Liver (tissue), 8 donors: ENCODE measurements at regions not wholly inside any gene's neighbourhood (a gene's known extent, or its start where the extent isn't known, plus 50 kb on each side); places are given as distances from the start of the nearest gene placed in this dataset.

Experiments used
- DNase-seq: peaks from one replicate; pipeline ENCODE4 v3.0.0-alpha.2; 2017; ENCODE audit warnings: low spot score
- H3K27ac ChIP-seq, 2 donors: one replicate each; pipeline ENCODE4 v1.7.0; 2013; ENCODE audit warnings: inconsistent platforms in 2 of 2, low read length in 2 of 2, control low read depth in 1 of 2, low read depth in 1 of 2, mild to moderate bottlenecking in 1 of 2
- H3K27me3 ChIP-seq, 4 donors: one replicate each; pipeline versions ENCODE4 v1.6.1 to v1.7.0; 2013; ENCODE audit warnings: low read length in 3 of 4, inconsistent platforms in 1 of 4, mild to moderate bottlenecking in 1 of 4, moderate library complexity in 1 of 4; ENCODE audit not compliant: control insufficient read depth in 4 of 4, insufficient read depth in 4 of 4
- H3K36me3 ChIP-seq, 4 donors: one replicate each; pipeline versions ENCODE4 v1.6.1 to v1.7.0; 2013; ENCODE audit warnings: low read length in 3 of 4, mild to moderate bottlenecking in 3 of 4, low read depth in 1 of 4, moderate library complexity in 1 of 4; ENCODE audit not compliant: control insufficient read depth in 4 of 4, insufficient read depth in 3 of 4
- H3K4me1 ChIP-seq, 4 donors: one replicate each; pipeline versions ENCODE4 v1.6.1 to v1.7.0; 2013; ENCODE audit warnings: low read length in 3 of 4, mild to moderate bottlenecking in 3 of 4, moderate library complexity in 1 of 4; ENCODE audit not compliant: control insufficient read depth in 4 of 4, insufficient read depth in 4 of 4
- H3K4me3 ChIP-seq, 3 donors: one replicate each; pipeline versions ENCODE4 v1.6.1 to v1.7.0; 2013; ENCODE audit warnings: low read length in 3 of 3, control low read depth in 1 of 3, low read depth in 1 of 3, mild to moderate bottlenecking in 1 of 3
- H3K9ac ChIP-seq, 2 donors: one replicate each; pipeline ENCODE4 v1.7.0; 2013; ENCODE audit warnings: low read length in 2 of 2, mild to moderate bottlenecking in 2 of 2, moderate library complexity in 2 of 2, control low read depth in 1 of 2, low read depth in 1 of 2
- H3K9me3 ChIP-seq, 4 donors: one replicate each; pipeline versions ENCODE4 v1.6.1 to v1.7.0; 2013; ENCODE audit warnings: low read length in 3 of 4; ENCODE audit not compliant: control insufficient read depth in 4 of 4
- CTCF ChIP-seq: fragments of 150-350 bp; IDR thresholded peaks from 2 replicates; pipeline ENCODE4 v1.5.1; 2017; ENCODE audit warnings: improper control_type of control experiment, low read depth, low read length; ENCODE audit not compliant: missing input control
- EGR1 ChIP-seq, 2 donors: IDR thresholded peaks; 2 replicates each; pipeline ENCODE4 v1.6.1; 2016 to 2018; ENCODE audit warnings: antibody characterized with exemption in 2 of 2, low read depth in 2 of 2
- FOXA1 ChIP-seq: IDR thresholded peaks from 2 replicates; pipeline ENCODE4 v1.6.1; 2016; ENCODE audit warnings: antibody characterized with exemption
- FOXA2 ChIP-seq: IDR thresholded peaks from 2 replicates; pipeline ENCODE4 v1.6.1; 2016; ENCODE audit warnings: antibody characterized with exemption
- GABPA ChIP-seq, 2 donors: IDR thresholded peaks in 1 of 2; conservative IDR thresholded peaks in 1 of 2; 2 replicates each; pipeline ENCODE4 v1.6.1; 2016; ENCODE audit warnings: antibody characterized with exemption in 2 of 2, mild to moderate bottlenecking in 1 of 2, moderate library complexity in 1 of 2
- HNF4A ChIP-seq, 2 donors: conservative IDR thresholded peaks; 2 replicates each; pipeline ENCODE4 v1.6.1; 2016; ENCODE audit warnings: antibody characterized with exemption in 2 of 2, mild to moderate bottlenecking in 2 of 2
- HNF4G ChIP-seq: IDR thresholded peaks from 2 replicates; pipeline ENCODE4 v1.6.1; 2016; ENCODE audit warnings: antibody characterized with exemption
- JUND ChIP-seq, 2 donors: IDR thresholded peaks; 2 replicates each; pipeline ENCODE4 v1.6.1; 2016; ENCODE audit warnings: antibody characterized with exemption in 2 of 2
- MAX ChIP-seq: IDR thresholded peaks from 2 replicates; pipeline ENCODE4 v1.6.1; 2016; ENCODE audit warnings: antibody characterized with exemption
- NR2F2 ChIP-seq: IDR thresholded peaks from 2 replicates; pipeline ENCODE4 v1.6.1; 2016; ENCODE audit warnings: antibody characterized with exemption
- RAD21 ChIP-seq, 2 donors: IDR thresholded peaks; 2 replicates each; pipeline ENCODE4 v1.6.1; 2016; ENCODE audit warnings: antibody characterized with exemption in 2 of 2, mild to moderate bottlenecking in 2 of 2
- REST ChIP-seq: IDR thresholded peaks from 2 replicates; pipeline ENCODE4 v1.6.1; 2016; ENCODE audit warnings: antibody characterized with exemption, mild to moderate bottlenecking
- RXRA ChIP-seq, 2 donors: IDR thresholded peaks; 2 replicates each; pipeline ENCODE4 v1.6.1; 2017 to 2018; ENCODE audit warnings: antibody characterized with exemption in 2 of 2, mild to moderate bottlenecking in 1 of 2
- SP1 ChIP-seq: IDR thresholded peaks from 2 replicates; pipeline ENCODE4 v1.6.1; 2018; ENCODE audit warnings: antibody characterized with exemption, mild to moderate bottlenecking
- TAF1 ChIP-seq: conservative IDR thresholded peaks from 2 replicates; pipeline ENCODE4 v1.6.1; 2016; ENCODE audit warnings: antibody characterized with exemption, mild to moderate bottlenecking
- YY1 ChIP-seq: IDR thresholded peaks from 2 replicates; pipeline ENCODE4 v1.6.1; 2016; ENCODE audit warnings: antibody characterized with exemption, mild to moderate bottlenecking
- WGBS: extraction: QIAGEN DNeasy Blood & Tissue Kit; methylation state at CpG from one replicate; pipeline ENCODE4 v1.1.7; 2013; 5-methylcytosine and 5-hydroxymethylcytosine counted together
- TF ChIP-seq, protein P1 (sequence below): IDR thresholded peaks from 2 replicates; pipeline ENCODE4 v1.6.1; 2016; ENCODE audit warnings: antibody characterized with exemption
- TF ChIP-seq, protein P2 (sequence below): IDR thresholded peaks from 2 replicates; pipeline ENCODE4 v1.6.1; 2016; ENCODE audit warnings: antibody characterized with exemption
- donor health status: healthy.
- donor health status: healthy.
- donor health status: healthy.
- donor health status: healthy.
- donor health status: healthy.

DNA sequence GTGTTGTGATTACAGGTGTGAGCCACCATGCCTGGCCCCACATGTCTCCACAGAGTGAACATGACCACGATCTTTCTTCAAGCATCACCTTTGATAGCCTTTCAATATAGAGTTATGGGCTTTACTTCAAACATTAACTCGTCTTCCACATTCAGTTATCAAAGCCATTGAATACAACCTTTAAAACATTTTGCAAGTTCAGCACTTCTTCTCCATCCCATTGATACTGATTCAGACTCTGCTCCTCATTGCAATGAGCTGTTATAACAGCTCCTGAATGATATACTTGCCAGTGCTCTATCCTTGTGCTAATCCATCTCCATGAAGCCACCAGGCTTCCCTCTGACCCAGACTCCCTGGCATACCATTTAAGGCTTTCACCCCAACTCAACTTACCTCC is 223.5 kb upstream of the EEA1 start (continued):
- TF ChIP-seq EGR1 (IDR thresholded peaks at IDR 0.05; ENCODE audit: low read depth in 2 of 2): no peak
- TF ChIP-seq JUND (IDR thresholded peaks at IDR 0.05): no peak
- TF ChIP-seq FOXA1: no peak
- TF ChIP-seq, protein P1, sequence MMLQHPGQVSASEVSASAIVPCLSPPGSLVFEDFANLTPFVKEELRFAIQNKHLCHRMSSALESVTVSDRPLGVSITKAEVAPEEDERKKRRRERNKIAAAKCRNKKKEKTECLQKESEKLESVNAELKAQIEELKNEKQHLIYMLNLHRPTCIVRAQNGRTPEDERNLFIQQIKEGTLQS: no peak
- TF ChIP-seq TAF1: no peak
- no peak for TF ChIP-seq GABPA (IDR thresholded peaks at IDR 0.05 in 1 of 2, conservative IDR thresholded peaks at IDR 0.05 in 1 of 2)

DNA sequence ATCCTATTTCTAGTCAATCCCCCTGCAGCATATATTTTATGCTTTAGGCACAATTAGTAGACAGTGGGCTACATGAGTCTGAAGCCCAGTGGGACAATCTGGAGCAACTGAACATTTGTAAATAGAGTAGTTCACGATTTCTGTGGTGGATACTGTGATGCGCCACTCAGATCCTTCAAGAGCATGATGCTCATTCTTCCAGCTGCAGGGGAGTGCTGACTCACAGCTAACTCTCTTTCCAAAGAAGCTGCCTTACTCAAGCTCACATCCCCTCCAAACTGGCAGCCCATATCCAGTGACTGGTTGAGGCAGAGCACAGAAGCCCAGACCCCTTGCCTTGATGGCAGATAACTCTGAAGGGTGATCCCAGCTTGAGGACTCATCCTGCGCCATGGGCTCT is 224.2 kb upstream of the EEA1 start:
- Histone ChIP-seq H3K36me3 (no peaks in the 10 kb centered on the region), H3K27me3 (no peaks in the 10 kb centered on the region), H3K9ac (no peak overlapping the region), H3K4me1 (peaks cover 2 to 30% (median 22%) of the 10 kb centered on the region in 4 donors), H3K4me3 (no peak overlapping the region), H3K27ac (no peak overlapping the region), H3K9me3 (no peaks in the 10 kb centered on the region)
- no peak for DNase-seq
- TF ChIP-seq, protein P2, sequence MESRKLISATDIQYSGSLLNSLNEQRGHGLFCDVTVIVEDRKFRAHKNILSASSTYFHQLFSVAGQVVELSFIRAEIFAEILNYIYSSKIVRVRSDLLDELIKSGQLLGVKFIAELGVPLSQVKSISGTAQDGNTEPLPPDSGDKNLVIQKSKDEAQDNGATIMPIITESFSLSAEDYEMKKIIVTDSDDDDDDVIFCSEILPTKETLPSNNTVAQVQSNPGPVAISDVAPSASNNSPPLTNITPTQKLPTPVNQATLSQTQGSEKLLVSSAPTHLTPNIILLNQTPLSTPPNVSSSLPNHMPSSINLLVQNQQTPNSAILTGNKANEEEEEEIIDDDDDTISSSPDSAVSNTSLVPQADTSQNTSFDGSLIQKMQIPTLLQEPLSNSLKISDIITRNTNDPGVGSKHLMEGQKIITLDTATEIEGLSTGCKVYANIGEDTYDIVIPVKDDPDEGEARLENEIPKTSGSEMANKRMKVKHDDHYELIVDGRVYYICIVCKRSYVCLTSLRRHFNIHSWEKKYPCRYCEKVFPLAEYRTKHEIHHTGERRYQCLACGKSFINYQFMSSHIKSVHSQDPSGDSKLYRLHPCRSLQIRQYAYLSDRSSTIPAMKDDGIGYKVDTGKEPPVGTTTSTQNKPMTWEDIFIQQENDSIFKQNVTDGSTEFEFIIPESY: no peak
- TF ChIP-seq HNF4A (conservative IDR thresholded peaks at IDR 0.05) (no peak), NR2F2 (no peak), JUND (IDR thresholded peaks at IDR 0.05) (no peak), MAX (no peak), REST (no peak), FOXA2 (no peak), TAF1 (no peak), RXRA (IDR thresholded peaks at IDR 0.05) (no peak), RAD21 (IDR thresholded peaks at IDR 0.05) (no peak), CTCF (no peak), FOXA1 (no peak), EGR1 (IDR thresholded peaks at IDR 0.05; ENCODE audit: low read depth in 2 of 2) (no peak), YY1 (no peak), SP1 (no peak), HNF4G (no peak), GABPA (IDR thresholded peaks at IDR 0.05 in 1 of 2, conservative IDR thresholded peaks at IDR 0.05 in 1 of 2) (no peak)
- TF ChIP-seq, protein P1: no peak
- WGBS: 95% methylated on average over 3 of the region's 3 CpGs
